Thoracic aorta (tissue), 2 donors: ENCODE measurements at regions not wholly inside any gene's neighbourhood (a gene's known extent, or its start where the extent isn't known, plus 50 kb on each side); places are given as distances from the start of the nearest gene placed in this dataset.

Source experiments
- ATAC-seq: fragments of 150-250 bp; one replicate; pipeline ENCODE4 v1.8.0; 2017; ENCODE audit warnings: low read depth; ENCODE audit not compliant: insufficient number of reproducible peaks, low FRiP score
- DNase-seq: peaks from one replicate; pipeline ENCODE4 v3.0.0-alpha.2; 2020; ENCODE audit warnings: low spot score
- H3K27ac ChIP-seq, 2 donors: fragments of 200-600 bp; sonication (generic); 1 replicate in 1 of 2; 2 replicates in 1 of 2; pipeline ENCODE4 v1.5.1; 2016; ENCODE audit warnings: mild to moderate bottlenecking in 2 of 2, moderate library complexity in 2 of 2
- H3K27me3 ChIP-seq: fragments of 200-600 bp; sonication (generic); replicated peaks from 2 replicates; pipeline ENCODE4 v1.6.0; 2016; ENCODE audit warnings: mild to moderate bottlenecking; ENCODE audit not compliant: insufficient read depth
- H3K36me3 ChIP-seq: fragments of 200-600 bp; sonication (generic); one replicate; pipeline ENCODE4 v1.5.1; 2016
- H3K4me1 ChIP-seq, 2 donors: fragments of 200-600 bp; sonication (generic); 1 replicate in 1 of 2; 2 replicates in 1 of 2; pipeline versions ENCODE4 v1.5.1 to v1.6.0; 2016; ENCODE audit warnings: low read depth in 2 of 2, mild to moderate bottlenecking in 1 of 2; ENCODE audit not compliant: control insufficient read depth in 1 of 2
- H3K4me3 ChIP-seq: fragments of 200-600 bp; sonication (generic); 2 replicates; pipeline ENCODE4 v1.5.1; 2016; ENCODE audit warnings: mild to moderate bottlenecking
- H3K9me3 ChIP-seq: fragments of 200-600 bp; sonication (generic); 2 replicates; pipeline ENCODE4 v1.5.1; 2016
- TF ChIP-seq, protein P1 (sequence below): fragments of 200-600 bp; sonication (generic); IDR thresholded peaks from one replicate; pipeline ENCODE4 v1.5.1; 2019; ENCODE audit warnings: antibody characterized with exemption

DNA sequence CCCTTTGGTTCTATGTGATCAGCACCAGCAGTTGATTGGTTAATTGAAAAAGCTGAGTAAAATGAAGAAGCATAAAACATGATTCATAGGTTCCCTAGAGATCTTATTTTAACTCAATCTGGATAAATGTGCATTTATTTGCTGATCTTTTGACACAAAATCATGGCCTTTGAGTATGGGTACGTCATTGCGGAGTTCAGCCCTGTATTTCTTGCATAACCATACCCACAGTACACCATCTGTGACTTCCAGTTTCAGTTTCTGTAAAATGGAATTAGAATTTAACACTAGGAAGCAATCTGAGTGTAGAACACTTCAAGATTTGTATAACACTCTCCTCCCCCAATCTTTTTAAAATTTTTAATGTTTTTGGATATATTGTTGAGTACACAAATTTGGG, 358.2 kb downstream of the DDX10 start:
- TF ChIP-seq, protein P1, sequence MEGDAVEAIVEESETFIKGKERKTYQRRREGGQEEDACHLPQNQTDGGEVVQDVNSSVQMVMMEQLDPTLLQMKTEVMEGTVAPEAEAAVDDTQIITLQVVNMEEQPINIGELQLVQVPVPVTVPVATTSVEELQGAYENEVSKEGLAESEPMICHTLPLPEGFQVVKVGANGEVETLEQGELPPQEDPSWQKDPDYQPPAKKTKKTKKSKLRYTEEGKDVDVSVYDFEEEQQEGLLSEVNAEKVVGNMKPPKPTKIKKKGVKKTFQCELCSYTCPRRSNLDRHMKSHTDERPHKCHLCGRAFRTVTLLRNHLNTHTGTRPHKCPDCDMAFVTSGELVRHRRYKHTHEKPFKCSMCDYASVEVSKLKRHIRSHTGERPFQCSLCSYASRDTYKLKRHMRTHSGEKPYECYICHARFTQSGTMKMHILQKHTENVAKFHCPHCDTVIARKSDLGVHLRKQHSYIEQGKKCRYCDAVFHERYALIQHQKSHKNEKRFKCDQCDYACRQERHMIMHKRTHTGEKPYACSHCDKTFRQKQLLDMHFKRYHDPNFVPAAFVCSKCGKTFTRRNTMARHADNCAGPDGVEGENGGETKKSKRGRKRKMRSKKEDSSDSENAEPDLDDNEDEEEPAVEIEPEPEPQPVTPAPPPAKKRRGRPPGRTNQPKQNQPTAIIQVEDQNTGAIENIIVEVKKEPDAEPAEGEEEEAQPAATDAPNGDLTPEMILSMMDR: no peak
- H3K27ac ChIP-seq: no peak overlapping the region
- DNase-seq (no peak), ATAC-seq (no peak)
- no peaks in the 10 kb centered on the region for H3K27me3 ChIP-seq
- H3K4me1 ChIP-seq: no peaks in the 10 kb centered on the region
- no peaks in the 10 kb centered on the region for H3K36me3 ChIP-seq
- H3K9me3 ChIP-seq: peaks cover 3% of the 10 kb centered on the region
- no peak overlapping the region for H3K4me3 ChIP-seq

DNA sequence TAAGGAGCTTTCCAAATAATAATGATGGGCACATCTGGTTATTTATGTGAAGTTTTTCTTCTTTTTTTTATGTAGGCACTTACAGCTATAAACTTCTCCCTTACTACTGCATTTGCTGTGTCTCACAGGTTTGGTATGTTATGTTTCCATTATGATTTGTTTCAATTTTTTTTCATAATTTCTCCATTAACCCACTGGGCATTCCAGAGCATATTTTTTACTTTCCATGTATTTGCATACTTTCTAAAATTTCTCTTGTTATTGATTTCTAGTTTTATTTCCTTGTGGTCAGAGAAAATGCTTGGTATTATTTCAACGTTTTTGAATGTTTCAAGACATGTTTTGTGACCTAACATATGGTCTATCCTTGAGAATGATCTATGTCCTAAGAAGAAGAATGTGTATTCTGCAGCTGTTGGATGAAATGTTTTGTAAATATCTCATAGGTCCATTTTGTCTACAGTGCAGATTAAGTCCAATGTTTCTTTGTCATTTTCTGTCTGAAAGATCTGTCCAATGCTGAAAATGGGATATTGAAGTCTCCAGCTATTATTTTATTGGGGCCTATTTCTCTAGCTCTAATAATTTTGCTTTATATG, 362.1 kb downstream of the DDX10 start:
- TF ChIP-seq, protein P1: no peak
- DNase-seq: no peak
- ATAC-seq: no peak
- peaks cover 3% of the 10 kb centered on the region for H3K9me3 ChIP-seq
- no peaks in the 10 kb centered on the region for H3K27me3 ChIP-seq
- H3K36me3 ChIP-seq: no peaks in the 10 kb centered on the region
- no peak overlapping the region for H3K27ac ChIP-seq
- no peak overlapping the region for H3K4me3 ChIP-seq
- no peaks in the 10 kb centered on the region for H3K4me1 ChIP-seq

DNA sequence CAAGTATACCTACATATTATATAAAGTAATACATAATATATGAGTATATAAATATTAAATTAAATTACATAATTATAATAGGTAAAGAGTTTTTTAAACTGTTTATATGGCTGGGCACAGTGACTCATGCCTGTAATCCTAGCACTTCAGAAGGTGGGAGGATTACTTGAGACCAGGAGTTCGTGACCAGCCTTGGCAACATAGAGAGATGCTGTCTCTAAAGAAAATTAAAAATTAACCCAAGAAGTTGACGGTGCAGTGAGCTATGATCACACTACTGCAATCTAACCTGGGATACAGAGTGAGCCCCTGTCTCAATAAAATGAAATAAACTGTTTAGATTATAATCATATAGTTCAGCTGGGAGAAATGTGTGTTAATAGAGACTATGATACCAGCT, 363.0 kb downstream of the DDX10 start:
- no peaks in the 10 kb centered on the region for H3K4me1 ChIP-seq

DNA sequence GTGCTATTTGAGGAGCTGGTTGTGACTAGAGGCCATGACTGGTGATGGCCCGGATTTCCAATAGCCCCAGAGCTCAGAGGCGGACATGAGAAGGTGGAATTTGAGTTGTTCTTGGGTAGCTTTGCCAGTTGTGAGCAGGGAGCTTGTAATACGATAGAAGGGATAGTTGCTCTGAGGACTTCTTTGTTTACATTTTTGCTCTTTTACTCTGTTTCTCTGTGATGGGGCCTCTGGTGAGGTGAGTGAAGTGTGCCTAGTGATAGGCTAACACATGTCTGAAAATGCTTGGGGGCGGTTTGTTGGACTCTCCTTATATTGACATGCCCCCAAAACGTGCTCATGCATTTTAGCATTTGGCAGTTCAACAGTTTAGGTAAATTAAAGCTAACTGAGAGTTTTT, 365.1 kb downstream of the DDX10 start:
- Histone ChIP-seq H3K4me1 (no peaks in the 10 kb centered on the region), H3K27ac (no peak overlapping the region), H3K4me3 (no peak overlapping the region), H3K9me3 (peaks cover 3% of the 10 kb centered on the region), H3K27me3 (no peaks in the 10 kb centered on the region), H3K36me3 (no peaks in the 10 kb centered on the region)
- TF ChIP-seq, protein P1: no peak
- no peak for ATAC-seq
- DNase-seq: no peak

More for the DNA sequence above, 363.0 kb downstream of the DDX10 start:
- DNase-seq (no peak), ATAC-seq (no peak)
- H3K4me3 ChIP-seq: no peak overlapping the region
- H3K27ac ChIP-seq: no peak overlapping the region
- no peaks in the 10 kb centered on the region for H3K27me3 ChIP-seq
- peaks cover 3% of the 10 kb centered on the region for H3K9me3 ChIP-seq
- no peaks in the 10 kb centered on the region for H3K36me3 ChIP-seq
- TF ChIP-seq, protein P1: no peak

DNA sequence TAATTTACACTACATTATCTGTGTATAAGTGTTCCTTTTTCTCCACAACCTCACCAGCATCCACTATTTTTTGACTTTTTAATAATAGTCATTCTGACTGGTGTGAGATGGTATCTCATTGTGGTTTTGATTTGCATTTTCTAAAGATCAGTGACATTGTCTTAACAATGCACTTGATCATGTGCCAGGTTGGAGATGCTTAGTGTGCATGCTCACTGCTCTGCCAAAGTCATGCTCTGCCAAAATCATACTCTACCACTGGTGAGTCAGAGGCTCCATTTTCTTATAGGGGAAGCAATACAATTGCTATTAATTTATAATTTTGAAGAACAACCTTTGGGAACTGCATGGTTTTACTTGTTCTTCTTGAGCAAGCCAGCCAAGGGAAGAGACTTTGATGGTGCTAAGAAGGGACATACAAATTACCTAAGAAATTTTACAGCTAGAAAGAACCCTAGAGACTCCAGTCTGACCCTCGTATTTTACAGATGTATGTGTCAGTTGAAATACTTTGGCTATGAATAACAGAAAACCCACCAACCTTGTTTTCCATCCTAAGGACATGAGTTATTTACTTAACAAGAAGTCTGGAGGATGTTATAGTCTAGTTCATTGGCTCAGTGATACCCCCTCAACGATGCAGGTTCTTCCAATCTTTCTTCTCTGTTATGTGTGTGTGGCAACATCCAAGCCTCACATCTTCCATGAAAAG, 368.9 kb downstream of the DDX10 start:
- DNase-seq (no peak), ATAC-seq (no peak)
- no peak overlapping the region for H3K4me3 ChIP-seq
- no peaks in the 10 kb centered on the region for H3K9me3 ChIP-seq
- TF ChIP-seq, protein P1: no peak
- H3K4me1 ChIP-seq: peaks cover 0 to 15% of the 10 kb centered on the region in 2 donors
- H3K27me3 ChIP-seq: no peaks in the 10 kb centered on the region
- H3K36me3 ChIP-seq: no peaks in the 10 kb centered on the region
- H3K27ac ChIP-seq: no peak overlapping the region
